ENCODE measurements at regions not wholly inside any gene's neighbourhood (a gene's known extent, or its start where the extent isn't known, plus 50 kb on each side); places are given as distances from the start of the nearest gene placed in this dataset.

DNA sequence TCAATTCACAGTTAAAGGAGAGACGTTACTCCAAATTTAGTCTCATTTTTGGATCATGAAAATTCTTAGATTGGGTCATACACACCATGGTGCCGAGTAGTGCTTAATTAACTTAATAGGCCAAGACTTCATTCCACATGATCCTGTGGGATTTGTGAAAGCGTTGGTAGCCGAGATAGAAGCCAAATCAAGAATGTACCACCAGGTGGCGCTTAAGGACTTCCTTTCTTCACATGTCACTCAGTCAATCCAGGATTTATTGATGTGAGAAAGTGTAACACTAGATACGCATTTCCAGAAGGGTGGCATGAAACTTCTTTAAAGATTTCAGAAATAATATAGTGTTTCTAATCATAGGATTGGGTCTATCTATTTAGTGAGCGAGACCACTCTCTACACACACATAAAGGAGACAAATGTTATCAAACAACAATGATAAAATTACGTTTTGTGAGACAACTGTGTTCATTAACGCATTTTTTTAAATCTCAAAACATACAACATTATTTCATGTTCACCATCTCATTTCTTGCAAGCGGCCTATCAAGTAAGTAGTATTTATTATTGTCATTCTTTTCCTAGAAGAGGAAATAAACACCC, 436.1 kb downstream of the CHL1 start:
- Histone ChIP-seq H3K27me3 (ENCODE audit: control insufficient read depth, insufficient read depth, low read length) (no peaks in the 10 kb centered on the region), H3K27ac (ENCODE audit: low read length) (no peak overlapping the region), H3K4me3 (ENCODE audit: low read length) (no peak overlapping the region), H3K36me3 (ENCODE audit: control insufficient read depth, insufficient read depth, low read length) (no peaks in the 10 kb centered on the region), H3K4me1 (ENCODE audit: control insufficient read depth, insufficient read depth, low read length) (no peaks in the 10 kb centered on the region), H3K9me3 (replicated peaks; ENCODE audit: control insufficient read depth, low read depth, low read length) (no peaks in the 10 kb centered on the region)
- no CpG with 5 or more reads among the region's 10 CpGs for WGBS (ENCODE audit: insufficient coverage)
- peak; percentile 59 for DNase-seq

GRCh38 chr3:634511-634910, 437.9 kb downstream of the CHL1 start:
- H3K27me3 ChIP-seq (ENCODE audit: control insufficient read depth, insufficient read depth, low read length) = no peaks in the 10 kb centered on the region
- H3K4me3 ChIP-seq (ENCODE audit: low read length) = no peak overlapping the region
- no peaks in the 10 kb centered on the region for H3K9me3 ChIP-seq (replicated peaks; ENCODE audit: control insufficient read depth, low read depth, low read length)
- no peaks in the 10 kb centered on the region for H3K36me3 ChIP-seq (ENCODE audit: control insufficient read depth, insufficient read depth, low read length)
- H3K4me1 ChIP-seq (ENCODE audit: control insufficient read depth, insufficient read depth, low read length) = no peaks in the 10 kb centered on the region
- H3K27ac ChIP-seq (ENCODE audit: low read length) = no peak overlapping the region
- DNase-seq = no peak

- no peaks in the 10 kb centered on the region for H3K4me1 ChIP-seq (ENCODE audit: control insufficient read depth, insufficient read depth, low read length)
- H3K36me3 ChIP-seq (ENCODE audit: control insufficient read depth, insufficient read depth, low read length) = no peaks in the 10 kb centered on the region
- H3K27ac ChIP-seq (ENCODE audit: low read length) = no peak overlapping the region
- H3K27me3 ChIP-seq (ENCODE audit: control insufficient read depth, insufficient read depth, low read length) = no peaks in the 10 kb centered on the region
- no peak for DNase-seq
- no peak overlapping the region for H3K4me3 ChIP-seq (ENCODE audit: low read length)
- no peaks in the 10 kb centered on the region for H3K9me3 ChIP-seq (replicated peaks; ENCODE audit: control insufficient read depth, low read depth, low read length)
These were observed 438.8 kb downstream of the CHL1 start for GRCh38 chr3:635393-635792.

DNA sequence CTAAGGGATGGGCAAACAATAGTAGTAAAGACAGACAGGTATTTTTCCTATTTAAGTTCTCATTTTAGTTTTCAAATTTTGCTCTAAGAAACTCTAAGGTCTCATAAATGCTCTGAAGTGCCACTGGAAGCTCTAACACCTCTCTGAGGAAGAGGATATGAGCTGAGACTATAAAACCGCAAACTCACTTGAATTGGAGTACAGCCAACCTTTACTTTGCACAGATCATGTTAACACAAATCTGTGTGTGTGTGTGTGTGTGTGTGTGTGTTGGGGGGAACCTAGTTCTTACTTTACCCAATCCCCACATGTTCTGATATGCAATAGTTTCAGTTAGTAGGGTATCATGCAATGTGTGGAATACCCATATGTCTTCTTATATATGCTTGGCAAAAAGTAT, 446.8 kb downstream of the CHL1 start:
- no peak overlapping the region for H3K4me3 ChIP-seq (ENCODE audit: low read length)
- no peaks in the 10 kb centered on the region for H3K9me3 ChIP-seq (replicated peaks; ENCODE audit: control insufficient read depth, low read depth, low read length)
- no peaks in the 10 kb centered on the region for H3K36me3 ChIP-seq (ENCODE audit: control insufficient read depth, insufficient read depth, low read length)
- WGBS (ENCODE audit: insufficient coverage) = no CpG with 5 or more reads among the region's 1 CpG
- H3K27ac ChIP-seq (ENCODE audit: low read length) = no peak overlapping the region
- no peak for DNase-seq
- no peaks in the 10 kb centered on the region for H3K4me1 ChIP-seq (ENCODE audit: control insufficient read depth, insufficient read depth, low read length)
- H3K27me3 ChIP-seq (ENCODE audit: control insufficient read depth, insufficient read depth, low read length) = no peaks in the 10 kb centered on the region

- Histone ChIP-seq H3K4me3 (ENCODE audit: low read length) (no peak overlapping the region), H3K27me3 (ENCODE audit: control insufficient read depth, insufficient read depth, low read length) (no peaks in the 10 kb centered on the region), H3K9me3 (replicated peaks; ENCODE audit: control insufficient read depth, low read depth, low read length) (no peaks in the 10 kb centered on the region), H3K36me3 (ENCODE audit: control insufficient read depth, insufficient read depth, low read length) (no peaks in the 10 kb centered on the region), H3K4me1 (ENCODE audit: control insufficient read depth, insufficient read depth, low read length) (no peaks in the 10 kb centered on the region), H3K27ac (ENCODE audit: low read length) (no peak overlapping the region)
- no CpG with 5 or more reads among the region's 1 CpG for WGBS (ENCODE audit: insufficient coverage)
- DNase-seq = no peak
These were observed 437.0 kb upstream of the CNTN6 start for GRCh38 chr3:655824-656223.

DNA sequence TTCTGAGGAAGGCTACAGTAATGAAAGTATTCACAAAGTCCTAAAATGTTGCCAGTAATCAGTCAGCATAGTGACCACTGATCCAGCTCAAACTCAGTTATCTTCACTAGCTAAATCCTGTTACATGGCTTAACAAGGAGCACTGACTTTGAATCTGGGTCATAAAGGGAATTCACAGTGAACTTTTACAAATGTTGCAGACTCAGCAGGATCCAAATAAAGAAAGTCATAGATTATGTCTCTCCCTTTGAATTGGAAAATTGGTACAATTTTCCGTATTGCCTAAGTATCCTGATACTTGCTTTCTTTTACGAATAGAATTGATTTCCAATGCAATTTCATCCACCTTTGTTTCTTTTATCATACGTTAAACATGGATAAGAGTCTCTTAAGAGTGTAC, 431.5 kb upstream of the CNTN6 start:
- Histone ChIP-seq H3K4me1 (ENCODE audit: control insufficient read depth, insufficient read depth, low read length) (no peaks in the 10 kb centered on the region), H3K4me3 (ENCODE audit: low read length) (no peak overlapping the region), H3K27me3 (ENCODE audit: control insufficient read depth, insufficient read depth, low read length) (no peaks in the 10 kb centered on the region), H3K27ac (ENCODE audit: low read length) (no peak overlapping the region), H3K9me3 (replicated peaks; ENCODE audit: control insufficient read depth, low read depth, low read length) (no peaks in the 10 kb centered on the region), H3K36me3 (ENCODE audit: control insufficient read depth, insufficient read depth, low read length) (no peaks in the 10 kb centered on the region)
- no peak for DNase-seq
- no CpG with 5 or more reads among the region's 3 CpGs for WGBS (ENCODE audit: insufficient coverage)

GRCh38 chr3:674116-674515, 418.7 kb upstream of the CNTN6 start:
- no CpG with 5 or more reads among the region's 2 CpGs for WGBS (ENCODE audit: insufficient coverage)
- Histone ChIP-seq H3K9me3 (replicated peaks; ENCODE audit: control insufficient read depth, low read depth, low read length) (peaks cover 2% of the 10 kb centered on the region), H3K27me3 (ENCODE audit: control insufficient read depth, insufficient read depth, low read length) (no peaks in the 10 kb centered on the region), H3K27ac (ENCODE audit: low read length) (no peak overlapping the region), H3K4me3 (ENCODE audit: low read length) (no peak overlapping the region), H3K4me1 (ENCODE audit: control insufficient read depth, insufficient read depth, low read length) (no peaks in the 10 kb centered on the region), H3K36me3 (ENCODE audit: control insufficient read depth, insufficient read depth, low read length) (no peaks in the 10 kb centered on the region)
- DNase-seq = peak; percentile 15

- H3K27me3 ChIP-seq (ENCODE audit: control insufficient read depth, insufficient read depth, low read length) = no peaks in the 10 kb centered on the region
- no peaks in the 10 kb centered on the region for H3K36me3 ChIP-seq (ENCODE audit: control insufficient read depth, insufficient read depth, low read length)
- no peak overlapping the region for H3K27ac ChIP-seq (ENCODE audit: low read length)
- no peaks in the 10 kb centered on the region for H3K4me1 ChIP-seq (ENCODE audit: control insufficient read depth, insufficient read depth, low read length)
- H3K9me3 ChIP-seq (replicated peaks; ENCODE audit: control insufficient read depth, low read depth, low read length) = peaks cover 2% of the 10 kb centered on the region
- DNase-seq = no peak
- no peak overlapping the region for H3K4me3 ChIP-seq (ENCODE audit: low read length)
- 77% methylated on average over 3 of the region's 4 CpGs for WGBS (ENCODE audit: insufficient coverage)
These were observed 417.0 kb upstream of the CNTN6 start for GRCh38 chr3:675846-676245.

DNA sequence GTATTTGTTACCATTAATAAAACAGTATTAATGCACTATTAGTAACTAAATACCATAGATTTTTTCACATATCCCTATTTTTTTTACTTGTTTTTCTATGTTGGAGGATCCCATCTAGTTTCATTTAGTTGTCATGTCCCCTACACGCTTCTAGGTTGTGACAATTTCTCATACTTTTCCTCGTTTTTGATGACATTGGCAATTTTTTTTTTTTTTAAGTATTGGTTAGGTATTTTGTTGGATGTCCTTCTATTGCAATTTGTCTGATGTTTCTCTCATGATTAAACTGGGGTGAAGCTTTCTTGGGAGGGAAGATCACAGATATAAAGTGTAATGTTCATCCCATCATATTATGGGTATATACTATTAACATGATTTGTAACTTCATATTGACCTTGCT, 409.1 kb upstream of the CNTN6 start:
- Histone ChIP-seq H3K9me3 (replicated peaks; ENCODE audit: control insufficient read depth, low read depth, low read length) (no peaks in the 10 kb centered on the region), H3K36me3 (ENCODE audit: control insufficient read depth, insufficient read depth, low read length) (no peaks in the 10 kb centered on the region)
- WGBS (ENCODE audit: insufficient coverage) = no CpG with 5 or more reads among the region's 2 CpGs

DNA sequence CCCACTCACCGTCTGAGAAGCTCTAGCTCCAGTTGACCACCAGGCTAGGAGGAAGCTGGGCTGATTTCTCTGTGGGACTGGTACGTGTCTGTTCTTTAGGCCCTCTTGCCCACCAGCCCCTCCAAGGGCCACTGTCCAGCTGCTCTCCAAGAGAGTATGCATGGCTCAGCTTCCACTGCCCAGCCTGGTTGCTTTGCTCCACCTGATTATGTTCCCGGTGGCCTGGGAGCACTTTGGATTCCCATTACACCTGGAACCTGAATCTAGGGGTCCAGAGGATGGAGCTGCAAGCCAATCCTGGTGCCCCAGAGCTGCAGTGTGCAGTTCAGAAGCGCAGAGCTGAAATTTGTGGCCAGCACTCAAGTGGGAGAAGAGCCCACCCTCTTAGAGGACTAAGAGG, 402.1 kb upstream of the CNTN6 start:
- Histone ChIP-seq H3K27me3 (ENCODE audit: control insufficient read depth, insufficient read depth, low read length) (no peaks in the 10 kb centered on the region), H3K4me3 (ENCODE audit: low read length) (no peak overlapping the region), H3K27ac (ENCODE audit: low read length) (no peak overlapping the region), H3K9me3 (replicated peaks; ENCODE audit: control insufficient read depth, low read depth, low read length) (peaks cover 15% of the 10 kb centered on the region), H3K4me1 (ENCODE audit: control insufficient read depth, insufficient read depth, low read length) (no peaks in the 10 kb centered on the region), H3K36me3 (ENCODE audit: control insufficient read depth, insufficient read depth, low read length) (peaks cover 2% of the 10 kb centered on the region)
- no peak for DNase-seq
- 88% methylated on average over 3 of the region's 4 CpGs for WGBS (ENCODE audit: insufficient coverage)

More for the DNA sequence above, 409.1 kb upstream of the CNTN6 start:
- no peaks in the 10 kb centered on the region for H3K4me1 ChIP-seq (ENCODE audit: control insufficient read depth, insufficient read depth, low read length)
- H3K27ac ChIP-seq (ENCODE audit: low read length) = no peak overlapping the region
- DNase-seq = no peak
- no peaks in the 10 kb centered on the region for H3K27me3 ChIP-seq (ENCODE audit: control insufficient read depth, insufficient read depth, low read length)
- no peak overlapping the region for H3K4me3 ChIP-seq (ENCODE audit: low read length)

DNA sequence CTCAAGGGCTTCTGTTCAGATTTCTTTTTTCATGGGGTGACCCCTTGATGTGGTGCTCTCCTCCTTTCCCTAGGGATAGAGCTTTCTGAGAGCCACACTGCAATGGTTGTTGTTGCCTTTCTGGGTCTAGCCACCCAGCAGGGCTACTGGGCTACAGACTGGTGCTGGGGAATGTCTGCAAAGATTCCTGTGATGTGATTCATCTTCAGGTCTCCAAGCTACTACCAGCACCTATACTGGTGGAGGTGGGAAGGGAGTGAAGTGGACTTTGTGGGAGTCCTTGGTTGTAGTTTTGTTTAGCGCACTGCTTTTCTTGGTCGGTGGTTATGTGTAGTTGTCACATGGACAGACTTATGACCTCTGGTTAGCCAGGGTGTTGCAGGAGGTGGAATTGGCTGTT, 392.3 kb upstream of the CNTN6 start:
- H3K4me3 ChIP-seq (ENCODE audit: low read length) = no peak overlapping the region
- no peak for DNase-seq
- no peaks in the 10 kb centered on the region for H3K9me3 ChIP-seq (replicated peaks; ENCODE audit: control insufficient read depth, low read depth, low read length)
- no peak overlapping the region for H3K27ac ChIP-seq (ENCODE audit: low read length)
- no peaks in the 10 kb centered on the region for H3K27me3 ChIP-seq (ENCODE audit: control insufficient read depth, insufficient read depth, low read length)
- WGBS (ENCODE audit: insufficient coverage) = 75% methylated on average over 2 of the region's 2 CpGs
- no peaks in the 10 kb centered on the region for H3K36me3 ChIP-seq (ENCODE audit: control insufficient read depth, insufficient read depth, low read length)
- peaks cover 5% of the 10 kb centered on the region for H3K4me1 ChIP-seq (ENCODE audit: control insufficient read depth, insufficient read depth, low read length)
